Astrocyte (in vitro differentiated cells and primary cell): ENCODE measurements at regions not wholly inside any gene's neighbourhood (a gene's known extent, or its start where the extent isn't known, plus 50 kb on each side); places are given as distances from the start of the nearest gene placed in this dataset.

ENCODE experiments used
- EZH2 ChIP-seq: IDR thresholded peaks from 2 replicates; pipeline ENCODE4 v1.6.1; 2012; ENCODE audit warnings: mild to moderate bottlenecking, low read length, inconsistent platforms; ENCODE audit not compliant: insufficient read depth
- TF ChIP-seq, protein P1 (sequence below): IDR thresholded peaks from 2 replicates; pipeline ENCODE4 v1.5.1; 2011; ENCODE audit warnings: low read depth, mild to moderate bottlenecking, inconsistent platforms, low read length, moderate library complexity; ENCODE audit not compliant: insufficient read depth

DNA sequence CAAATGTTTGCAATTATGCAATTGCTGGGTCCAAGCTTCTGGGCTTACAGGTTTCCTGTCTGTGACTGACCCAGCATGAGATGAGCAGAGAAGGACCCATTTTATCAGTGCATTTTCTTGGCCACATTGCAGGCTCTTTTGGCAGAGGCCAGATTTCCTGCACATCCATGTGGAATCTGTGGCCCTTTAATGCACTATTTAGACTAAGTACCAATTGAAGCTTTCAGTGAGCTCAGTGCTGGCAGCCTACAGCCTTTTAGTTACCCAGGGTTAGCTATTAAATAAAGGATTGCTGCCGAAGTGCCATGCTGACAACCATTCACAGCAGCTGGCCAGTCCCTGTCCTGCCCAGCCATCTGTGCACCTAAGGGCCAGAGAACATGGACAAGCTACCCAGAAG, 165.0 kb downstream of the ANKRD30B start:
- TF ChIP-seq EZH2: no peak
- TF ChIP-seq, protein P1, sequence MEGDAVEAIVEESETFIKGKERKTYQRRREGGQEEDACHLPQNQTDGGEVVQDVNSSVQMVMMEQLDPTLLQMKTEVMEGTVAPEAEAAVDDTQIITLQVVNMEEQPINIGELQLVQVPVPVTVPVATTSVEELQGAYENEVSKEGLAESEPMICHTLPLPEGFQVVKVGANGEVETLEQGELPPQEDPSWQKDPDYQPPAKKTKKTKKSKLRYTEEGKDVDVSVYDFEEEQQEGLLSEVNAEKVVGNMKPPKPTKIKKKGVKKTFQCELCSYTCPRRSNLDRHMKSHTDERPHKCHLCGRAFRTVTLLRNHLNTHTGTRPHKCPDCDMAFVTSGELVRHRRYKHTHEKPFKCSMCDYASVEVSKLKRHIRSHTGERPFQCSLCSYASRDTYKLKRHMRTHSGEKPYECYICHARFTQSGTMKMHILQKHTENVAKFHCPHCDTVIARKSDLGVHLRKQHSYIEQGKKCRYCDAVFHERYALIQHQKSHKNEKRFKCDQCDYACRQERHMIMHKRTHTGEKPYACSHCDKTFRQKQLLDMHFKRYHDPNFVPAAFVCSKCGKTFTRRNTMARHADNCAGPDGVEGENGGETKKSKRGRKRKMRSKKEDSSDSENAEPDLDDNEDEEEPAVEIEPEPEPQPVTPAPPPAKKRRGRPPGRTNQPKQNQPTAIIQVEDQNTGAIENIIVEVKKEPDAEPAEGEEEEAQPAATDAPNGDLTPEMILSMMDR: no peak
